Activated effector memory CD4-positive, alpha-beta T cell treated with Interleukin-2 at 50 U/mL for 16 hours (primary cell): ENCODE measurements at regions not wholly inside any gene's neighbourhood (a gene's known extent, or its start where the extent isn't known, plus 50 kb on each side); places are given as distances from the start of the nearest gene placed in this dataset.
"Not testable (repeated sequence)": the region's sequence is repeated elsewhere in the genome, so short reads cannot be mapped to it uniquely, and the experiment has no call there.

ENCODE experiments used
- DNase-seq: peaks from one replicate; pipeline ENCODE4 v3.0.0-alpha.2; 2020

DNA sequence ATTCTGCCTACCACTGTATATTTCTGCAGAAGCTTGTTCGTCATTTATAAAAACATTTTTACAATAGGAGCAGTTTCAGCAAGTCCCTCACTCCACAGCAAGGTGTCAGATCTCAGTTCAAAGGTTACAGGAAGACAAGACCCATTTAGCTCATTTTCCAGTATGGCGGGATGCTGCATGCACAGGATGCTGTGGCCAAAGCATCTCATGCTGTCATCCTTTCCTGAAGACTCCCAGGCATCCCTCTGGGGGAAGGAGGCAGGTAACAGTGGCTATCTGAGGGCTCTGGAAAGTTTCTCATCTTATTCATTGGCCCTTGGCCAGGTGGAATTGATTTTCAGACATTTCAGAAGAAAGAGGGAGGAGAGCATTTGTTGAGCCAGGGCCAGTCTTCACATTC lies 539.3 kb upstream of the CDH5 start:
- no peak for DNase-seq

DNA sequence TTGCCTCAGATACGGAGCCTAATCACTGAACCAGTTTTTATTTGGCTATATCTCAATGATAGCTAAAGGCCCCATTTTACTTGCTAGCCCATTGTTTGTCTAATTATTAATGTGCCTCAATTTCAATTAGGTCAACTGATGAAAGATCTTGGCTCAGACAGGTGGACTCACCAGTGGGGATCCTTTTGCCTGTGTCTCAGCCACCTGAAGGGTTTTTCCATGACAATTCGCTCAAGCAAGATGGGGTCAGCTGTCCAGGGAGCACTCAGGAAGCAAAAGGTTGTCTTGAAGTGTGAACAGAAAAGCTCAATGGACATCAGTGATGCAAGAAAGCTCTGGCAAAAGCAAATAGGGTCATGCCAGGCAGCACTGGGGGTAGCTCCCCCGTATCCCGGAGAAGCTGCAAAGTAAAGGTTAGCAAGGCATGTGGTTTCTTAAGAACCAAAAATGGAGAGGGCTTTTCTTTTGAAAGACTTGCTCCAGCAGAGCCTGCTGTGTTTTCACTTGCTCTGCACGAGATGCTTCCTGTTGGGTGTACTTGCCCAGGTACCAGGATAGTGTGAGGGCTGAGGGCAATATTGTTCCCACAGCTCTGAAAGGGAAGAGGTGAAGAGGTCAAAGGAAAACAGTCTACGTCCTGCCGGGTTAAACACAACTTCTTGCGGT lies 541.2 kb upstream of the CDH5 start:
- no peak for DNase-seq

- no peak for DNase-seq
Observed at GRCh38 chr16:65822148-65822547, 544.3 kb upstream of the CDH5 start.

GRCh38 chr16:65819136-65819898 lies 547.2 kb upstream of the CDH5 start:
- no peak for DNase-seq

- no peak for DNase-seq
Observed at GRCh38 chr16:65817799-65818198, 548.7 kb upstream of the CDH5 start.

DNA sequence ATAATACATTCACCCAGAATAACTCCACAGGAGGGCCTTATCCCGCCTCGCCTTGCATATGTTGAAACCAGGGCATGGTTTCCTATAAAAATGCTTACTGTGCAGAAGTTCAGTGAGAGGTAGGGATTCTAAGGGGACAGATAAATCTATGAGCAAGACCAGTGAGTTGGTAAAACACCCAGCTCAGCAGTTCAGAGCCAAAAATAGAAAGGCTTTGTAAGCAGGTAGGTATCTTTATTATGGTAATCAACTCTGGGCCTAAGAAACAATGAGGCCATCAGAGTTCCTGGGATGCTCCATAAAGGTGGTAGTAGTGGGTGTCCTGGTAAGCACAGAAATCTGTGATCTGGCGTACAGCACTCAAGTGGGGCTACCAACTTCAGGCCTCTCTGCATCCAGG lies 549.4 kb upstream of the CDH5 start:
- DNase-seq = no peak

DNA sequence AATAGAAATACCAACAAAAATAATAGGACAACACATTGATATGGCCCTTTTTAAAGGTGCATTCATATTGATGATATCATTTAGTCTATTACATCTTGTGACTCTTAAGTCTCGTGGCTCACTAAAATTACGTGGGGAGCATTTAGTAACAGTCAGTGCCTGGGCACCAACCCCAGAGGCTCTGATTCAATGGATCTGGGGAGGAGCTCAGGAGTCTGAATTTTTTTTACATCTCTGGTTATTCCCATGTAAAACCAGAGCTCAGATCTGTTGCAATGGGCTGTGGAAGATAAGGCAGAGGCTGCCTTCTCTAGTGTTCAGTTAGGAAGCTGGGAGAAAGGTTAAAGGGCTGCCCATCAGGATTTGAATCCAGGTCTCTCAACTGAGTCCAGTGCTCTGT lies 549.9 kb upstream of the CDH5 start:
- DNase-seq = no peak

DNA sequence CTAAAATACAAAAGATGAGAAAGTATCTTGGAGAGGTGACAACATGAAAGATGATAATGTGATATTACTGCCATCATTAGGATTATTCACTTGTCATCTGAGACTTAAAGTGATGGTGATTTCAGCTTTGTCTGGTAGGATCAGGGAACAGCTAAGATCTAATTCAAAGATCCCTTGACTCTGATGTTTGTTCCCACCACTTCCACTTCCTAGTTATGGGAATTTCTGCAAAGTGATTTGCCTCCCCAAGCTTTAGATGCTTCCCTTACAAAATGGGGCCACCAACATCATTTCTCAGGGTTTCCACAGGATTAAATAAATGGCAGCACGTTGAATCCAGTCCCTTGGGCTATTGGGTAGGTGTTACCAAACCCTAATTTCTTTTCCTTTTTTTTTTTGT lies 550.8 kb upstream of the CDH5 start:
- no peak for DNase-seq

- DNase-seq = not testable (repeated sequence)
Observed at GRCh38 chr16:65813879-65814278, 552.6 kb upstream of the CDH5 start.

- no peak for DNase-seq
Observed at GRCh38 chr16:65809627-65810026, 556.9 kb upstream of the CDH5 start.

DNA sequence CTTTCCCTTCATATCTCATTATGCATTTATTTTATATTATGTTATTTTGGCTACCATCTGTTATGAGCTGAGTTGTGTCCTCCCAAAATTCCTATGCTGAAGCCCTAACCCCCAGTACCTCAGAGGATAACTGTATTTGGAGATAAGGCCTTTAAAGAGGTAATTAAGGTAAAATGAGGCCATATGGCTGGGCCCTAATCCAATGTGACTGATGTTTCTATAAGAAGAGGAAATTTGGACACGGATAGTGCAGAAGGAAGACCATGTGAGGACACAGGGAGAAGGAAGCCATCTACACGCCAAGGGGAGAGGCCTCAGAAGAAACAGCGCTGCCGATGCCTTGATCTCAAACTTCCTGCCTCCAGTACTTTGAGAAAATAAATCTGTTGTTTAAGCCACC lies 557.7 kb upstream of the CDH5 start:
- DNase-seq = no peak

GRCh38 chr16:65807858-65808257 lies 558.6 kb upstream of the CDH5 start:
- DNase-seq = no peak

GRCh38 chr16:65805704-65806103 lies 560.8 kb upstream of the CDH5 start:
- not testable (repeated sequence) for DNase-seq

GRCh38 chr16:65796481-65796880 lies 570.0 kb upstream of the CDH5 start:
- DNase-seq = no peak

GRCh38 chr16:65794973-65795372 lies 571.5 kb upstream of the CDH5 start:
- no peak for DNase-seq

DNA sequence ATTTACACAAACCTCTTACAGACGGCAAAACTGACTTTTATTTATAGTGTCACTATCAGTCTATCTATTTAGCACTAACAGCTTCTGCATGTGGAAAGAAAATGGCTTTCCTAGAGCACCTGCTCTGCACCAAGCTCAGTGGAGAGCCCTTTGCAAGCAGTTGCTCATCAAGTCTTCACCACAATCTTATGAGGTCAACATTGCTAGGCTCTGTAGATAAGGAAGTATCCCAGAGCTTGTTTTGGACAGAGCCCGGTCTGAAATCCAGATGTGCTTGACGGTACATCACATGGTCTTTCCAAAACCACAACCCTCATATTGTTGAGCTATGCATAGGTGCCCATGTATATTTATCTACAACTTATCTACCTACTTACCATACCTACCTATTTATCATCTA lies 572.7 kb upstream of the CDH5 start:
- DNase-seq = no peak

- no peak for DNase-seq
Observed at GRCh38 chr16:65790768-65791167, 575.7 kb upstream of the CDH5 start.

DNA sequence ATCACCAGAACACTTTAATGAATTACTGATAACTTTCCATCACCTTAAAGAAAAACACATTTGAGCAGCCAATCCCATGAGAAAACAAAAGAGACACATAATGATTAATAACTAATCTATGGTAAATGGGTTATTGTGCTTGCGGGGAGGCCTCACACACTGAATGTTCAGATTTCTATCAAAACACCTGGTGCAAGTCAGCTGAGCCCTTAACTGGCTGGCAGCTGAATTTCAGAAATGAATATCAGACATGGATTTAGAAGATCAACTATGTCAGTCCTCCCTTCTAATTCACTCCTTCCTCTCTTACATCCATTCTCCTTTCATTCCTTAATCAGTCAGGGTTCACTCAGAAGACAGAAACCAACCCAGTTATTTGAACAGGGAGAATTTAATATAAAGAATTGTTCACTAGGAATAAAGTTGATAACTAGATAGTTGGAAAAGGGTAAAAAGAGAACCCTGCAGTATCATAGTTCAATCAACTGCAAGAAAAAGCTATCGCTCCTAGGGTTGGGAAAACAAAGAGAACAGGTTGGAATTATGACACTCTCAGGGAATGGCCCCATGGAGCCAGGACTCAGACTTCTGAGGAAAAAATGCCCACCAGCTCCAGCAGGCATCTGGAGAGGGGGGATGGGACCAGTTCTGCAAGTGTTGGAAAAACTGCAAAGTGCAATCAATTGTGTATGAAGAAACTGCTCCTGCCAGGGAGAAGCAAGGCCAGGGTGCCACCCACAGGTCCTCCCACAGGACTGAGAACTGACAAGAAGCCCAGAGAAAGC lies 577.1 kb upstream of the CDH5 start:
- no peak for DNase-seq

DNA sequence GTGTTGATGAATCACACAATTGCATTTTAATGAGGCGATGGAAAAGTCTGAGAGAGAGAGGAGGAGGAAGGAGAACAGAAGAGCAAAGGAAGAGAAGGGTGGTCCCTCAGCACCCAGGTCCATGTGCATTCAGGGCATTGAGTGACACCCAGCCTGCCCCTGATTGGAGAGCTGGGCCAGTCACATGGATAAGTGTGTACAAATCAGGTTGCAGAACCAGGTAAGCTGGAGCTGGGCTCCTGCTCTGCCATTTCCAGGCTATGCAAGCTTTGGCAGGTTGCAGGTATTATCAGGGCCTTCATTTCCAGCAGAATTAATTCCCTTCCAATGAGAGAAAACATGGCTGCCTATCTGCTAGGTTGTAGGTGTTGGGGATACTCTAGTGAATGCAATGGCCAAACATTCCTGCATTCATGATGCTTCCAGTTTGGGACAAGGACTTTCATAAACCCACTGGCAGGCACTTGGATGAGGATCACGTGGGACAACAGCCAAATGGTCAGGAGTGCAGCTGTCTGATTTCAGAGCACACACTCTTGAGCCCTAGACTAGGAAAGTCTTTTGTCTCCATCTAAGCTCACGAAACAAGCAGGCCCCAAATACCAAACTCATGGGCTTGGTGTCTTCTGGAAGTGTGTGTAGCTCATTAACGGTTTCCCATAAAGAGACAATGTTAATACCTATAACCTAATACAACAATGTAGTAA lies 577.9 kb upstream of the CDH5 start:
- no peak for DNase-seq

GRCh38 chr16:65787921-65788320 lies 578.6 kb upstream of the CDH5 start:
- DNase-seq = no peak

- DNase-seq = no peak
Observed at GRCh38 chr16:65786916-65787315, 579.6 kb upstream of the CDH5 start.

- DNase-seq = no peak
Observed at GRCh38 chr16:65783709-65784474, 582.6 kb upstream of the CDH5 start.
